ENCODE measurements at regions not wholly inside any gene's neighbourhood (a gene's known extent, or its start where the extent isn't known, plus 50 kb on each side); places are given as distances from the start of the nearest gene placed in this dataset.

- TF ChIP-seq MAX (IDR thresholded peaks at IDR 0.05) (no peak), RAD21 (IDR thresholded peaks at IDR 0.05; ENCODE audit: low read depth) (no peak), EGR1 (IDR thresholded peaks at IDR 0.05) (no peak)
Observed at GRCh38 chrX:42386681-42387080, 391.3 kb downstream of the PPP1R2C start.

GRCh38 chrX:42385730-42386129 is 392.2 kb downstream of the PPP1R2C start:
- no peak for TF ChIP-seq TCF12 (IDR thresholded peaks at IDR 0.05; ENCODE audit: low read depth)
- no peak for TF ChIP-seq EGR1 (IDR thresholded peaks at IDR 0.05)
- no peak for TF ChIP-seq TAF1 (IDR thresholded peaks at IDR 0.05; ENCODE audit: low read depth)
- TF ChIP-seq RAD21 (IDR thresholded peaks at IDR 0.05; ENCODE audit: low read depth): no peak
- TF ChIP-seq ZBTB7A (IDR thresholded peaks at IDR 0.05; ENCODE audit: low read depth): no peak
- TF ChIP-seq NFIC (IDR thresholded peaks at IDR 0.05): no peak
- no peak for TF ChIP-seq CREB1 (IDR thresholded peaks at IDR 0.05; ENCODE audit: low read depth)
- TF ChIP-seq MAX (IDR thresholded peaks at IDR 0.05): no peak
- no peak for TF ChIP-seq EP300 (IDR thresholded peaks at IDR 0.05; ENCODE audit: borderline replicate concordance)
- TF ChIP-seq YY1 (IDR thresholded peaks at IDR 0.05; ENCODE audit: low read depth): no peak
- TF ChIP-seq TEAD4 (IDR thresholded peaks at IDR 0.05): no peak
- no peak for TF ChIP-seq CEBPB (IDR thresholded peaks at IDR 0.05)
- no peak for TF ChIP-seq REST (IDR thresholded peaks at IDR 0.05; ENCODE audit: low read depth)
- no peak for TF ChIP-seq USF1 (IDR thresholded peaks at IDR 0.05)
- TF ChIP-seq FOXM1 (IDR thresholded peaks at IDR 0.05; ENCODE audit: borderline replicate concordance, low read depth): no peak

- TF ChIP-seq EGR1 (IDR thresholded peaks at IDR 0.05): no peak
- TF ChIP-seq CREB1 (IDR thresholded peaks at IDR 0.05; ENCODE audit: low read depth): no peak
- TF ChIP-seq RAD21 (IDR thresholded peaks at IDR 0.05; ENCODE audit: low read depth): no peak
- TF ChIP-seq ZBTB7A (IDR thresholded peaks at IDR 0.05; ENCODE audit: low read depth): no peak
- TF ChIP-seq TEAD4 (IDR thresholded peaks at IDR 0.05): no peak
Observed at GRCh38 chrX:42384956-42385355, 393.0 kb downstream of the PPP1R2C start.

GRCh38 chrX:42378857-42379256 is 399.1 kb downstream of the PPP1R2C start:
- TF ChIP-seq TCF12 (IDR thresholded peaks at IDR 0.05; ENCODE audit: low read depth) (no peak), NFIC (IDR thresholded peaks at IDR 0.05) (no peak), EGR1 (IDR thresholded peaks at IDR 0.05) (no peak), YY1 (IDR thresholded peaks at IDR 0.05; ENCODE audit: low read depth) (no peak)

- TF ChIP-seq EGR1 (IDR thresholded peaks at IDR 0.05) (no peak), RAD21 (IDR thresholded peaks at IDR 0.05; ENCODE audit: low read depth) (no peak), USF1 (IDR thresholded peaks at IDR 0.05) (no peak), TAF1 (IDR thresholded peaks at IDR 0.05; ENCODE audit: low read depth) (no peak), REST (IDR thresholded peaks at IDR 0.05; ENCODE audit: low read depth) (no peak), ZBTB7A (IDR thresholded peaks at IDR 0.05; ENCODE audit: low read depth) (no peak), NFIC (IDR thresholded peaks at IDR 0.05) (no peak), CREB1 (IDR thresholded peaks at IDR 0.05; ENCODE audit: low read depth) (no peak), EP300 (IDR thresholded peaks at IDR 0.05; ENCODE audit: borderline replicate concordance) (no peak), MAX (IDR thresholded peaks at IDR 0.05) (no peak)
Observed at GRCh38 chrX:42375086-42375485, 402.9 kb downstream of the PPP1R2C start.

- no peak for TF ChIP-seq ZBTB7A (IDR thresholded peaks at IDR 0.05; ENCODE audit: low read depth)
- TF ChIP-seq NFIC (IDR thresholded peaks at IDR 0.05): no peak
- TF ChIP-seq REST (IDR thresholded peaks at IDR 0.05; ENCODE audit: low read depth): no peak
- no peak for TF ChIP-seq YY1 (IDR thresholded peaks at IDR 0.05; ENCODE audit: low read depth)
- no peak for TF ChIP-seq TCF12 (IDR thresholded peaks at IDR 0.05; ENCODE audit: low read depth)
- no peak for TF ChIP-seq USF1 (IDR thresholded peaks at IDR 0.05)
- no peak for TF ChIP-seq MAX (IDR thresholded peaks at IDR 0.05)
Observed at GRCh38 chrX:42366181-42366580, 411.8 kb downstream of the PPP1R2C start.

Data from Ishikawa (cell line).